HG03378 (cell line): ENCODE measurements at regions not wholly inside any gene's neighbourhood (a gene's known extent, or its start where the extent isn't known, plus 50 kb on each side); places are given as distances from the start of the nearest gene placed in this dataset.

ENCODE experiments used
- ATAC-seq: cut with Tn5 transposase; IDR thresholded peaks from one replicate; pipeline ENCODE4 v1.9.1; 2021; ENCODE audit warnings: mild to moderate bottlenecking, moderate library complexity; ENCODE audit not compliant: unreplicated experiment

DNA sequence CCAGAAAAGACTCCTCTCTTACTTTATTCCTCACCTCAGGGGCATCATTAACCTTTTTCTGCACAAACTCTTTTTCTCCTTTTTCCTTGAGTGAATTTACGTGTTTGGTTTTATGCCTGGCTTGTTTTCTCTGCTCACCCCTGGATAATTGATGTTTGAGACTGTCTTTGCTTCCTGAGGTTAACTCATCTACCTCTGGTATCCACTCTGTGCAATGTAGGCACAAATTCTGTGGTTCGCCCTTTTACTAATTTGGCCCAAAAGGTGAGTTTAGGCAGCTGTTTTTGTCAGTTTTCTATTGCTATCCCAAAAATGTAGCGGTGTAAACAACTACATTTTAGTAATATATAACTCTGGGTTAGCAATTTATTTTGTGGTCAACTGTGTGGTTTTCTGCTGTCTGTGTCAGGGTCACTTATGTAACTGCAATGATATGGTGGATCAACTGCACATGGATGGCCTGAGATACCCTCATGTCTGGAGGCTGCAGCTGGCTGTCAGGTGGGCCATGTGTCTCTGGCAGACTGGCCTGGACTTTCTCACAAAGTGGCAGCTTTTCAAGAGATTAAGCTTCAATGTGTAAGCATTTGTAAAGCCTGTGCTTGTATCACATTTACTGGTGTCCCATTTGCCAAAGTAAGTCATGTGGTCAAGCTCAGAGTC lies 329.7 kb downstream of the FSIP2 start:
- ATAC-seq, result peak; percentile 39

DNA sequence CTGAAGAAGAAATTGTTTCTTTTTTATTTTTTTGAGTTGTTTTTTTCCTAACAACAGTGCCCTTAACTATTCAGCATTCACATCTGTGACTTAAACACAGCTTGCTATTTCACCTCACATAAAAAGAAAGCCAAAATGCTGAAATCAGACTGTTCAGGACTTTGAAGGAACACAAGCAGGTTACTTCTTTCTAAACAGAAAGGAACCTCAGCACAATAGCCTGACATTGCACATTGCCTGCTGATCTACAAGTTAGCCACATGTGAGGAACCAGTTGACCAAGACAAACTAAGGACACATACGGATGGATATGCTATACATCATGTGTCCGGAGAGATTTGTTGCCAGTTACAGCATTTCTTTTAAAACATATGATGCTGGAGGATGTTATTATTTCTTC lies 331.1 kb downstream of the FSIP2 start:
- ATAC-seq, result no peak

DNA sequence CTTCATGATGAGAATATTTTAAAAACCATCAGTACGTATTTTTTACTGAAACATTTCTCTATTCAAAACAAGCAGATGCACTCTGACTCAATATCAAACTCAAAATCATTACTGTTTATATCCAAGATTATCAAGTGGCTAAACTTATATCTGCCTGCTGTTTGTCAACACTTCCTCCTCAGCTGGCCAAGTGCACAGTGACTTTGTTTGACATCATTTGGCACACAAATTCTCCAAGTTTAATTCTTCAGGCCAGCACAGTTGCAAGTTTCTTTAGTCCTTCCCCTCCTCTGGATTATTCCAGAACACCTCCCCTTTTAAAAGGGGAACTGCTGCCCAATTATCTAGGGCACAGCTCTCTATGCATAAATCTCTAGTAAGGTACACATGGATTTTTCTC lies 346.6 kb downstream of the FSIP2 start:
- ATAC-seq, result no peak

DNA sequence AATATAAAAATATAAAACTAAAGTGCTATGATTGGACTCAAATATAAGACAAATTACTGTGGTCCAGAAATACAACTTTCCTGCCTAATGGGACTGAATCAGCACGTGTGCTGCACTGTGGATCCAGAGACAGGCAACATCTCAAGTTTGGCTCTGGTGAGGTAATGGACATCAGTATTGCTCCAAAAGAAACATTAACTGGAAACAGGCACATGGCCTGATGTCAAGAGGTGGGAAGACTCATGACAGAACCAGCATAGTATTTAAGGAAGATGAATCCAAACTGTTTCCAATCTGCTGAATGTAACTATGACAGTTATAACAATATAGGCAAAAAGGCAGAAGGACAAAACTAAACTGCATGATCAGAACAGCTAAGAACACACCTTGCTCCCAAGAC lies 354.6 kb downstream of the FSIP2 start:
- ATAC-seq, result no peak

DNA sequence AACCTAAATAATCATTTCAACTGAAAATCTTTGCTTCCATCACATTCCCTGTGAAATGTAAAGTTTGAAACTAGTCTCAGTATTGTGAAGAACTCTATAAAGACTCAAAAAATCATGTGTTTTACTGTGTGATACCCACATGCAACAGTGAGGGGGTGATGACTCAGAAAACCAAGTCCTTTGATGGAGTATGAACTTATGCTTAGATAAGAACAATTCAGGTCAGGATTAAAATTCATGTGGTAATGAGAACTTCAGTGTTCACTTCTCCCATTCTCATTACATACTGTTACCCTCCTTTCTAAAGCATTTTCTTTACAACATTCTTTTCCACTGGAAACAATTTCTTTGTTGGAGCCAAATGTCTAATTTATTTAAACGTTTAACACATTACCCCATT lies 360.2 kb downstream of the FSIP2 start:
- no peak for ATAC-seq

DNA sequence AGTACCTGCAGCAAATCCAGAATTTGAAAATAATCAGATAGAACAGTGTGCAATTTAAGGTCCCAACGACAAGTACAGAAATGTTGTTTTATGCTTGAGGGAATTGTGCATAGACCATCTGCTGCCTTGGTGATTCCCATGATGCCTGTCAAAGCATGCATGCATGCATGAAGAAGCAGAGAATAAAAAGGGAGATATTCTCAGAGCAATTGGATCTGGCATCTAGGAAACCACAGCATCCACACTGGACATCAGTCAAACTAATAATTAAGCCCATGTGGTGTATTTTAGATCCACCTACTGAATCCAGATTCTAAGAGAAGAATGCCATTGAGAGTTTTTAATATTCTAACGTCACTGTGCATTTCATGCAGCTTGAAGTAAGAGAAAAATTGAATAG lies 361.2 kb downstream of the FSIP2 start:
- no peak for ATAC-seq

DNA sequence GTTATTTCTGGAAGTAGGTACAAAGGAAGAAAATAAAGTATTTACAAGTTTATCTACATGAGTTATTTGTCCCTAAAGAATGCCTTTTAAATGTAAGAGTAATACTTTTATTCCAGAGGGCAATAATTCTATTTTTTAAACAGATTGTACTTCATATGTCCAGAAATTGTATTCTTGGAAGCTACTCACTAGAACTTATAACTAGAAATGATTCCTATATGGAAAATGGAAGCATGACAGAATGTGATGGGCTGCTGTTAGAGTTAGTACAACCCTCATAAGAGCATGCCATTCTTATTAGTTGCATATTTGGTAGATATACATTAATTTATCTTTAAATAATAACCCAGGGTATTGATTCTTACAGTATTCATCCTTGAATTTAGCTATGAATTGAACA lies 362.0 kb downstream of the FSIP2 start:
- ATAC-seq, result no peak

DNA sequence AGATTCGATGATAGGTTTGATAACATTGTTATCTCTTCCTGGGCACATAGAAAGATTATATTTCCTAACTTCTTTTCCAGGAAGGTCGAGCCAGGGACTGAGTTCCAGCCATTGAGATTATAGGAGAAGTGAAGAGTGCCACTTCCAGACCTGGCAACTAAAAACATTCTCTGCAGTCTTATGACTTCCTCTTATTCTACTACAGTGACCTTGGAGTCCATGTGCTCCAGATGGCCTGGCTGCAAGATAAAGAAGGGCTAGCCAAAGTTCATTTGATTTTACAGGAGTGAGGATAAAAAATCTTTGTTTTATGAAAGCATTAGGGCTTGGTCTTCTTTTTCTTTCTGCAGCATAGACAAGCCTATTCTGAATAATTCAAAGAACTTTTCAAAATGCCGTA lies 363.0 kb downstream of the FSIP2 start:
- ATAC-seq, result no peak

DNA sequence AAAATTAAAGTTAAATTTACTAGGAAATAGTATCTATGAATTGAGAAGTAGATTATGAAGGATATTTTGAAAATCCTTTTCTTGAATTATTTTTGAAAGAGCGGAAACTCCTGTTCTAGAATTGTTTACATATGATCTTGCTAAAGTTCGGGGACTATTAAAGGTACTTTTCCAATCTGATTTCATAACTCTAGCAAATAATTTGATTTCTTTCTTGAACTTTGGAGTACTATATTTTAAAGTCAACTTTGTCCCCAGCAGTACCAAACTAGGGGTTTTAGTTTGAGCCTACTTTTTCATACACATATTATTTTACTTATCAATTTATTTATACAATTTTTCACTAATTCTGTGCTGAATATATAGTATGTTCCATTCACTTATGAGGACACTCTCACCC lies 364.7 kb downstream of the FSIP2 start:
- no peak for ATAC-seq

DNA sequence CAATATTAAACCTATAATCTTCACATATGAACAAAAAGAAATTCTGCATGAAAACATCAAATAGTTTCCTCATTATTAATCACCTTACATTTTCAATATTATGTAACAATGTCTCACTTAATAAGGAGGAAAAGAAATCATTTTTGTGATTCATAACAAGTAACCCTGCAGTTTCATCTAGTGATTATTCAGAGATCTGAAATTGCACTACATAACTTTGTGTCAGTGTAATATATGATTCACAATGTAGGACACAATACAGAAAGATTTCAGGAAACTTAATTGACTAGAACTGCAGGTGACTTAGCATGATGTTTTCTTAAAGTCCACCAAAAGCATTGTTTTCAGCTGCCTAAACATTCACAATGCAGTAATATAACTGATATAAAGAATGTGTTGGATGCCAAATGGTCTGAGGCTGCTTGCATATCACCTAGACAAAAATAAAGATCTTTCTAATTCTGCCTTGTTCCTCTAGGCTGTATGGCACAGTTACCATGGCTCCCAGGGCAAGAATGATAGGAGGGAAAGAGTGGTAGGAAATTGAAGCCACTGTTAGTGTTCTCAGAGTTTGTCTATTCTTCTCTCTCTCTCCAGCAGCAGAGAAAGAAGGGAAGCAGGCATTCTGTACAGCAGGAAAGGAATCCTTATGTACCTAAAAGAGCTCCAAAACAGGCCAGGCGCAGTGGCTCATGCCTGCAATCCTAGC lies 366.6 kb downstream of the FSIP2 start:
- ATAC-seq, result no peak

DNA sequence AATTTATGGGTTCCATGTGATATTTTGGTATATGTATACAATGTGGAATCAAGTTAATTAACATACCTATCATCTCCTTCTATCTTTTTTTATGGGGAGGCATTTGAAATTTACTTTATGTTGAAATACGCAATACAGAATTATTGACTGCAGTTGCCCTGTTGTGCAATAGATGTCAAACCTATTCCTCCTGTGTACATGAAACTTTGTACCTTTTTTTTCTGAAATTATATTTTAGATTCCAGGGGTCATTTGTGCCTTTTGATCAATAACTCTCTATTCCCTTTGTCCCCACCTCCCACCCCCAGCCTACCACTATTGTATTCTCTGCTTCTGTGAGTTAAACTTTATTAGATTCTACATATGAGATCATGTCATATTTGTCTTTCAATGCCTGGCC lies 369.9 kb downstream of the FSIP2 start:
- no peak for ATAC-seq

DNA sequence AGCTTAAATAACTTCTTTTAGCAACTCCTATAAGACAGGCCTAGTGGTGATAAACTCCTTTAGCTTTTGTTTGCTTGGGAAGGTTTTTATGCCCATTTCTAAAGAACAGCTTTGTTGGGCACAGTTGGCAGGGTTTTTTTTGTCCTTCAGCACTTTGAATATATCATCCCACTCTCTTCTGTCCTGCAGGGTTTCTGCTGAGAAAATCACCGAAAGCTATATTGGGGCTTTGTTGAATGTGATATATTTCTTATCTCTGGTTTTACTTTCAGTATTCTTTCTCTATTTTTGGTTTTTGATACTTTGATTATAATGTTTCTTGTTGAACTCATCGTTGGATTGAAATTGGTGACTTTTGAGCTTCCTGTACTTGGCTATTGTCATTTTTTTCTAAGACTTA lies 372.8 kb upstream of the ZC3H15 start:
- ATAC-seq, result no peak

DNA sequence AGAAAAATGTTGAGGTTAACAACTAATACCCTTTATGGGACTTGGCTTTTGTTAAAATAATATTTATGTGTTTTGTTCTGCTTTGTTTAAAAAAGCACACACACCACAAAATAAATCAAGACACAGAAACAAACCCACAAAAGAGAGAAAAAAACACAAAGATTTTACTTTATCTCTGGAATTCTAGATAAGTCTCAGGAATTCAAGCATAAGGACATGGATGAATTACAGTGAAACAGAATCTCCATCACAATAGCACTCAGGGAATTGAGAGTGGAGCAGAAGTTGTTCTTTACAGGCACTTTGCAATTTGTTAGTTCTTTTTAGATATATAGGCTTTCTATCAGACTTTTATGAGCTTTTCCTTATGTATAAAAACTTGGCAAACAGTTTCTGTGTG lies 360.9 kb upstream of the ZC3H15 start:
- ATAC-seq, result no peak

DNA sequence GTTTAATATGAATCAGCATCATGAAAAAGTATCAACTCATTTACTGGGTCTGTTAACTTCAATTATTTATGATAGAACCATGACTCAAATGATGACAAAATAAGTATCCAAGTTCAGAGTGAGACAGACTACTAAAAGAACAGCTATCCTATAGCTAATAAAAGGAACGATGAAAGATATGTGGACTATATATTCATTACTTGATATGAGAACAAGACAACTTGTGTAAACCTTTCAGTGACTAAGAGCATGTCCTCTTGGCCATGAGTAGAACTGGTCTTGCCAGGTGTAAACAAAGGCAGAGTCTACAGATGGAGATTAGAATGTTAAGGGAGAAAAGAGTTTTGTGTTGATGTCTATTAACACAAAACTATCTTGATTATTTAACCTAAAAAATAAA lies 360.4 kb upstream of the ZC3H15 start:
- no peak for ATAC-seq

DNA sequence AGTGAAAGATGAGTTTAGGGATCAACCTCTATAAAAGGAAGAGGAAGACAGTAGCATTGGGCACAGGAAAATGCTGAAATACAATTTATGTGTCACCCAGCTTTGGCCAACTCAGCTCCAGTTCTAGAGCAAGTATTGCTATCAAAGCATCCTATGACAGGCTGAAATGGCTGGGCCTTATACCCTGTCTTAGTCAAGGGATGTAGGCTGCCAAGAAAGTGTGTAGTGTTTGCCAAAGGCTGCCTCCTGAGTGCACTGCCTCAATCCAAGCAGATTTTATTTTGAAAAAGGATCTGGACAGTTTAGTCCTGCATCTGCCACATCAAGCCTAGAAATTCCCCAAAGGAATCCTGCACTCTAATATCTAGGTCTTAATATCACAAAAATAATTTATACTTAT lies 359.9 kb upstream of the ZC3H15 start:
- ATAC-seq, result no peak

DNA sequence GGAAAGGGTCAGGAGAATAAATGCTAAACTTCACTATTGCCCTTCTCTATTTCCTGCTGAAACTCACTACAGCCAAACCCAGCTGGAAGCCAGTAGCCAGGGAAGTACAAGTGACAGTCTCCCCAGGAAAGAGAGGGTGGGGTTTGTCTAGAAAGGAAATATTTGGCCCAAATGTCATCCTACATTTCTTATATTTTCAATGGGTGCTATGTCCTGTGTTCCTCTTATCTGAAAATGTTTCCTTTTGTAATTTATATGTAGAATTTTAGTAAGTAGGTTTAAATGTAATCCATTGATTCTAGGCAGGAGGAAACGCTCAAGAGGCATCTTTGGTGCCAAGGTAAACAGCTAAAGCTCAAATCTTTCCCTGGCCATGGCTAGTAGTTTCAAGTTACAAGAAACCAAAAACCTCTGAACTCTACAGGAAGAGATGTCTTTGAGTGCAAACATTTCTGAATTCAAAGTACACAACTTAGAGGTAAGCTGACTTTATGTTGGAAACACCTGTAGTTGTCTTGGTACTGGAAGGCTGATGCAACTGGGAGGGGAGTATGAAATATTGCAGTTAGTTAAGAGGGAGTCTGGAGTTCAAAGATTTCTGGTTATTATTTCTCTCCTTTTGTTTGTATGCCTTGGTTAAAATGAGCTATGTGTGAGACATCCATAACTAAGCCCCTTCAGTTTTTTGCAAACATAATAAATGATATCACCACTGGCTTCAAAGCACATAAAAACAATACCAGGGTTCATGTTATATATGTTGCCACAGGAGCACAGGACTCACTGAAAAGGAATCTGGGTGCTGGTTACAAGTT lies 356.1 kb upstream of the ZC3H15 start:
- no peak for ATAC-seq

DNA sequence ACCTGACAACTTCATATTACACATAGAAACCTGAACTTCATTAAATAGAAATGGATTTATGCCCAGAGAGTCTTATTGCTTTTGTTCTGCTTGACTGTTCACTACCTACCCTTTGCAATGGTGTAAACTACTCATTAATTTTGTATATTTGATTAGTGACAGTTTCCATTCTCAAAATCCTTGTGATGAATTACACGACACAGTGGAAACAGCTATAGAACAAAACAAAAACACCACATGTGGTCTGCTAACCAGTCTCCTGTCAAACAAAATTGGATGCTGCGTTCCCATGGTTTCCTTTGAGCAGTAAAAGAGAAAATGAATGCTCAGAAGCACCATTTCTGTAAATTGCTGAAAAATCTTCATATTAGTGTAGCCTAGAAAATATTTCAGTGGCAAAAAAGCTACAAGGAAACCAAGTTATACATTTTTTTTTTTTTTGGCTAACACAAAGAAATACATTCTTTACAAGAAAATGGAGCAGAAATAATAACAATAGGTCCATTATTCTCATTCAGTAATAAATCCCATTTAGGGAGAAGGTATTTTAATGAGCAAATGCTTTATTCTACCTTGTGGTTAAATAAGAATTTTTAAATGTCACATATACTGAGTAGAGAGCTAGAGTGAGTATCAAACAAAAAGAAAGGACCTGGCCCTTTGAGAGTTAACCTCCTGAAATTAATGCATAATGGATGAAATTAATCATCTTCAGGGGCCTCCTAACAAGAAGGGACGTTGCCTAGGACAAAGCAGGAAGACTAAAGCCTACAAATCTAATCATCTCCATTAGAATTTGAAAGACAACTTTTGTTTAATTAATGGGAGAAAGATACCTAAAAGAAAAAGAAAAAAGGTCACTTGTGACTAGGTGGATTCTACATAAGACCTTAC lies 355.1 kb upstream of the ZC3H15 start:
- no peak for ATAC-seq

DNA sequence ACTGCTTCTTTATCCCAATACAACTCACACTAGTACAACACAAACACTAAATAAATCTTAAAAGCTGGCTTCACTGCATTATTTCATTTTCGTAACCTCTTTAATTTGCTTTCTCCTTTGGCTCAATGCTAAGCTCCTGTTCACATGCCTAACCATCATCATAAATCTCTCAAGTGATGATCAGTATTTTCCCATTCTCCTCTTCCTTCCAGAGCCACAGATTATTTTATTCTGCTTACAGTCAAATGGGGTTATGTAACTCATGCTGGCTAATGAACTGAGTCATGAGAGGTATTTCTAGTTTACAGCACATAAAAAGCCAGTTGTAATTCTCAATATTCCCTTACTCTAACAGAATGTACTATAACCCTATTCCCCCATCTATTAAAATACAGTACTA lies 350.4 kb upstream of the ZC3H15 start:
- no peak for ATAC-seq

DNA sequence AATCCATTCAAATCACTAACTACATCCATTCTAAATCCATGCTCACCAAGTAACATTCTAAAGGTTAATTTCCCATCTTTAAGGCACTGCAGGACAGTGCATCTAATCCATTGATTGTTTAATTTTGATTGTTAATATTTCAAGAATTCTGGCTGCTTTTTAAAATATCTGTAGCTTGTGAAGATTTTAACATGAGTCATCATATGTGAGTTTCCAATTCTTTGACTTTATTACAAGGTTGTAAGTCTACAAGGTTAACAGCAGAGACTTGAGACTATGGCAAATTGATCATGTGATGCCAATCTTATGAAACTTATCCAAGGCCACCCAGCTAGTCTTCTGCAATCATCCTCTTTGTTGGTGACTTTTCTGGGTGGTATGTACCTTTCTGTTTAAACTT lies 349.2 kb upstream of the ZC3H15 start:
- ATAC-seq, result no peak

DNA sequence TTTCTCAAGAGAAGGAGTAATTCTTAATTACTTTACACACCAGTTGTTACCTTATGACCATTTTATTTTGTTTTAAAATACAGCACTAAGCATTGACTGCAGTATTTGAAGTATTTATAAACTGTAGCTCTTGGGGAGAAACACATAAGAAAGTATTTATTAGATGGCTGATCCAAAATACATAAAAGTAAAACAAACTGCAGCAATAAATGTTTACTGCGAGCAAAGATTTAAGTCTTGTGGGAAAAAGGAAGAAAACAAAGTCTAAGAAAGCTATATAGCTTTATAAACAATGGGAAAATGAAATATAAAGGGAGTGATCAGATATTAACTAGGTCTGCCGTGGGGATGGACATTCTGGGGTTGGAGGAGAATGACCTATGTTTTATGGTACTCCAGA lies 347.2 kb upstream of the ZC3H15 start:
- ATAC-seq, result no peak

DNA sequence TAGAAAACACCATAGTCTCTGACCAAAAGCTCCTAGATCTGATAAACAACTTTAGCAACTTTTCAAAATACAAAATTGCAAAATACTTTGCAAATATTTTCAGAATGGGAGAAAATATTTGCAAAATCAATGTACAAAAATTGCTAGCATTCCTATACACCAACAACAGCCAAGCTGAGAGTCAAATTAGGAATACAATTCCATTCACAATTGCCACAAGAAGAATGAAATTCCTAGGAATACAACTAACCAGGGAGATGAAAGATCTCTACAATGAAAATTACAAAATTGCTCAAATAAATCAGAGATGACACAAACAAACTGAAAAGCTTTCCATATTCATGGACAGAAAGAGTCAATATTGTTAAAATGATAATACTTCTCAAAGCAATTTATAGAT lies 327.0 kb upstream of the ZC3H15 start:
- ATAC-seq, result no peak
